ENCODE measurements at regions not wholly inside any gene's neighbourhood (a gene's known extent, or its start where the extent isn't known, plus 50 kb on each side); places are given as distances from the start of the nearest gene placed in this dataset.

DNA sequence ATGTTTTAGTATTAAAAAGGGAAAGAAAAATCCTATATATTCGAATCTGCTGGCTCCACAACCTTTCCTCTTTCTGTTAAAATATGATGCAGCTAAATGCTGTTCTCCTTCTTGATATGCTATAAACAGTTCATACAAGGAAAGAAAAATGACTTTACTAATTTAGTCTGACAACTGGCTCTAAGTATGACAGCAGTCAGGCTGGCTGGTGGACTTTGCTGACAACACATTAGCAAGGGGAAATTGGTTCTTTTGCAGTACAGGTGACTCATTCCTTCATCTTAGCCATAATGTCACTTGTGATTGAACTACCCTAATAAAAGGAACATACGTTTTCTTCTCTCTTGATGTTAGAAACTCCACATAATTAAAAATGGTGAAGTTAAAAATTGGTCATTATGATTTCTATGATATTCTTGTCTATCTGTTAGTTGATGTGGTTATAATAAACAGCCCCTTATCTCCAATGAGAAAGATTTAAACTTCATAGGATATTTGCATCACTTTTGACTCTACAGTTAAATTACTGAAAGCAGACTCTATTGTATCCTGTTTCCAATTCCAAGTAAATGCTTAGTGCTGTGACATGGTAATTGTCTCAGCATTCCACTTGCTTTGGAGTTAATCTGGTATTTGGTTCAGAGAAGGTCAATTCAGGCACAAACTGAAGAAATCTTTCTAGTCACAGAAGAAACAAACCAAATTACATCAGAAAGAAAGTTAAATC is 315.3 kb upstream of the GULP1 start:
- TF ChIP-seq POLR2A (IDR thresholded peaks at IDR 0.05): no peak
- TF ChIP-seq, protein P1, sequence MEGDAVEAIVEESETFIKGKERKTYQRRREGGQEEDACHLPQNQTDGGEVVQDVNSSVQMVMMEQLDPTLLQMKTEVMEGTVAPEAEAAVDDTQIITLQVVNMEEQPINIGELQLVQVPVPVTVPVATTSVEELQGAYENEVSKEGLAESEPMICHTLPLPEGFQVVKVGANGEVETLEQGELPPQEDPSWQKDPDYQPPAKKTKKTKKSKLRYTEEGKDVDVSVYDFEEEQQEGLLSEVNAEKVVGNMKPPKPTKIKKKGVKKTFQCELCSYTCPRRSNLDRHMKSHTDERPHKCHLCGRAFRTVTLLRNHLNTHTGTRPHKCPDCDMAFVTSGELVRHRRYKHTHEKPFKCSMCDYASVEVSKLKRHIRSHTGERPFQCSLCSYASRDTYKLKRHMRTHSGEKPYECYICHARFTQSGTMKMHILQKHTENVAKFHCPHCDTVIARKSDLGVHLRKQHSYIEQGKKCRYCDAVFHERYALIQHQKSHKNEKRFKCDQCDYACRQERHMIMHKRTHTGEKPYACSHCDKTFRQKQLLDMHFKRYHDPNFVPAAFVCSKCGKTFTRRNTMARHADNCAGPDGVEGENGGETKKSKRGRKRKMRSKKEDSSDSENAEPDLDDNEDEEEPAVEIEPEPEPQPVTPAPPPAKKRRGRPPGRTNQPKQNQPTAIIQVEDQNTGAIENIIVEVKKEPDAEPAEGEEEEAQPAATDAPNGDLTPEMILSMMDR (IDR thresholded peaks at IDR 0.05): no peak

All from body of pancreas (tissue), 4 donors.